ENCODE measurements at regions not wholly inside any gene's neighbourhood (a gene's known extent, or its start where the extent isn't known, plus 50 kb on each side); places are given as distances from the start of the nearest gene placed in this dataset.
"Not testable (repeated sequence)": the region's sequence is repeated elsewhere in the genome, so short reads cannot be mapped to it uniquely, and the experiment has no call there.

DNA sequence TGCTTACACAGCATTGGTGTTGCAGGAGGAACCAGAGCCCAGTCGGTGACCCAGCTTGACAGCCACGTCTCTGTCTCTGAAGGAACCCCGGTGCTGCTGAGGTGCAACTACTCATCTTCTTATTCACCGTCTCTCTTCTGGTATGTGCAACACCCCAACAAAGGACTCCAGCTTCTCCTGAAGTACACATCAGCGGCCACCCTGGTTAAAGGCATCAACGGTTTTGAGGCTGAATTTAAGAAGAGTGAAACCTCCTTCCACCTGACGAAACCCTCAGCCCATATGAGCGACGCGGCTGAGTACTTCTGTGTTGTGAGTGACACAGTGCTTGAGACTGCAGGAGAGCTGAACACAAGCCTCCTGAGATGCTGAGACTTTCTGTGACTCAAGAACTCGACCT lies 173.3 kb upstream of the OR4E1 start:
- DNase-seq (ENCODE audit: low read depth, low spot score) = not testable (repeated sequence)

- peak; percentile 27 for DNase-seq (ENCODE audit: low read depth, low spot score)
Observed at GRCh38 chr14:21846227-21846885, 172.7 kb upstream of the OR4E1 start.

DNA sequence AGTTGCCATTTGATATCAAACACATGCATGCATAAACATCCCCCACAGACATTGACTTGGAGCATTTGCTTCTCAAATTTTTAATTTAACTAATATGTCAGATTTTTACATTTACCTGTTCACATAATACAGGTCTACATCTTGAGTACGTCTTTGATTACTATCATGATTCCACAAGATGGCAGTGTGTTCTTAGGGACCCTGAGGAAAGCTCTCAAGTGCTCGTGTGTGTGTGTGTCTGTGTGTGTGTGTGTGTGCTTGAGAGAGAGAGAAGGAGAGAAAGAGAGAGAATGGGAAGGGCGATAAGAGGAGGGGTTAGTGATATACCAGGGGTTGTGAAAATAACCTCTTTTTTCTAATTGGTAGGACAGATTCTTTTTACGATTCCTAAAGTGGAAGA lies 167.1 kb upstream of the OR4E1 start:
- no peak for DNase-seq (ENCODE audit: low read depth, low spot score)

GRCh38 chr14:21833836-21834235 lies 160.2 kb upstream of the OR4E1 start:
- DNase-seq (ENCODE audit: low read depth, low spot score) = no peak

- no peak for DNase-seq (ENCODE audit: low read depth, low spot score)
Observed at GRCh38 chr14:21825845-21826244, 152.2 kb upstream of the OR4E1 start.

- DNase-seq (ENCODE audit: low read depth, low spot score) = no peak
Observed at GRCh38 chr14:21825149-21825743, 151.6 kb upstream of the OR4E1 start.

- no peak for DNase-seq (ENCODE audit: low read depth, low spot score)
Observed at GRCh38 chr14:21822109-21822508, 148.5 kb upstream of the OR4E1 start.

- DNase-seq (ENCODE audit: low read depth, low spot score) = no peak
Observed at GRCh38 chr14:21820631-21821030, 147.0 kb upstream of the OR4E1 start.

DNA sequence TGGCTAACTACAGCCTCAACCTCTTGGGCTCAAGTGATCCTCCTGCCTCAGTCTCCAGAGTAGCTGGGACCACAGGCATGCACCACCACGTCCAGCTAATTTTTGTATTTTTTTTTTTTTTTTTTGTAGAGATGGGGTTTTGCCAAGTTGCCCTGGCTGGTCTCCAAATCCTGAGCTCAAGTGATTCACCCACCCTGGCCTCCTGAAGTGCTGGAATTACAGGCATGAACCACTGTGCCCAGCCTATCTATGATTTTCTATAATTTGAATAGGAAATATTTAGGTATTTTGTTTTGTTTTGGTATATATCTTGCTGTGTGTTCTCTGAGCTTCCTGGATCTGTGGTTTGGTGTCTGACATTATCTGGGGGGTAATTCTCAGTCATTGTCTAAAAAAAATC lies 146.3 kb upstream of the OR4E1 start:
- not testable (repeated sequence) for DNase-seq (ENCODE audit: low read depth, low spot score)

- not testable (repeated sequence) for DNase-seq (ENCODE audit: low read depth, low spot score)
Observed at GRCh38 chr14:21817010-21817409, 143.4 kb upstream of the OR4E1 start.

DNA sequence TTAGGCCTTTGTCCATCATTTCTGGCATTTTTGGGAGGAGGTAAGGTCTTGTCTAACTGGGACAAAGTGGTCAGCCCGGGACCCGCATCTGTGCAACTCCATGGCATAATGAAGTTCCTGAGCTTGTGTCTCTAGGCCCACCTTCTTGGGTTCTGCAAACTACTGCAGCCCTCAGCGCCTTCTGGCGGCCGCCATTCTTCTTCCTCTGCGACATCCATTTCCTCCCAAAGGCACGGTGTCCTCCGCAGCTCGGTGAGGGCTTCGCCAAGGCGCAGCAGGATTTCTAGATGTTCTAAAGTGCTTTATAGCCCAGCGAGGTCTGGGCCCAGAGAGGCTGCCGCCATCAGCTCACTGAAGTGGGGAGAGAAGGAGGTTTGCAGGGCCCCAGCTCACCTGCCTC lies 134.4 kb upstream of the OR4E1 start:
- no peak for DNase-seq (ENCODE audit: low read depth, low spot score)

- DNase-seq (ENCODE audit: low read depth, low spot score) = no peak
Observed at GRCh38 chr14:21804981-21805380, 131.4 kb upstream of the OR4E1 start.

DNA sequence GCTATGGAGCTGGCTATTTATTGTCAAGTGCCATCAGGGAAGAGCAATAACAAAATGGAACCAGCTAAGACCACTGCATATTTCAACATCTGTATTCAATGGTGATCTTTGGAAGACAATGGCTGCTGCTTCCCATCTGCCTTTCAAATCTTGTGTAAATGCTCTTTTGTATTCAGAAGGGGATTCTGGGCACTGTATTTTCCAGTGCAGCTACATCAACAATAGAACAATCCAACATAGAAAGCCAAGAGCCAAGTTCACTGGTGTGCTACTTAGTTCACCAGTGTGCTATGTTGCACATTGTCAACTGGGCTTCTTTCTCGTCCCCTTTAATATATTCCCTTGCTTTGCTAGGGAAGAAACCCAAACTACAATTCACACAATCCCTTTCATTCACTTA lies 128.8 kb upstream of the OR4E1 start:
- DNase-seq (ENCODE audit: low read depth, low spot score) = no peak

- DNase-seq (ENCODE audit: low read depth, low spot score) = no peak
Observed at GRCh38 chr14:21796916-21797315, 123.3 kb upstream of the OR4E1 start.

- no peak for DNase-seq (ENCODE audit: low read depth, low spot score)
Observed at GRCh38 chr14:21795456-21795855, 121.8 kb upstream of the OR4E1 start.

DNA sequence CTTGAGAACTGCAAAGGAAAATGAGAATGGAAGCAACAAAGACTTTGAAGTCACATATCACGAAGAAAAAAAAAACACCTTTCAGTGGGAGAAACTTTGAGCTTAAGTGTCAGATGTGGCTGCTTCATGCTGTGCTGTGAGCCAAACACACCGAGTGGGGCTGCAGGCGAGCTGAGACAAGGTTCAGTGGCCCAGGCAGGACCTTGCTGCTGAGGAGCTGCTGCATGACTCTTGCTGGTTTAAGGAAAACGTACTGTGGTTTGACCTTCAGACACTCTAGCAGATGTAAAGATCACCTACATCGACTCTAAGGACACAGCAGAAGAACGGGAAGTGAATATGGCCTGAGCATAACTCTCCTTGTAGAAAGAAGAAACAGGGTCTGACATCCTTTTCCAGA lies 118.1 kb upstream of the OR4E1 start:
- no peak for DNase-seq (ENCODE audit: low read depth, low spot score)

GRCh38 chr14:21788687-21789086 lies 115.1 kb upstream of the OR4E1 start:
- DNase-seq (ENCODE audit: low read depth, low spot score) = not testable (repeated sequence)

DNA sequence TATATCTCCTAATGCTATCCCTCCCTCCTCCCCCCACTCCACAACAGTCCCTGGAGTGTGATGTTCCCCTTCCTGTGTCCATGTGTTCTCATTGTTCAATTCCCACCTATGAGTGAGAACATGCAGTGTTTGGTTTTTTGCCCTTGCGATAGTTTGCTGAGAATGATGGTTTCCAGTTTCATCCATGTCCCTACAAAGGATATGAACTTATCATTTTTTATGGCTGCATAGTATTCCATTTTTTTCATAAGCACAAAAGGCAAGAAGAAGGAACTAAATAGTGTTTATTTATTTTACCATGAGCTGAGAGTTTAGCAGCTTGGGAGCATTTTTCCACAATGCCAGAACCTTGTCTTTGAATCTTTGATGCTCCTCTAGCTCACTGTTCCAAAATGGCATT lies 113.6 kb upstream of the OR4E1 start:
- DNase-seq (ENCODE audit: low read depth, low spot score) = not testable (repeated sequence)

- DNase-seq (ENCODE audit: low read depth, low spot score) = no peak
Observed at GRCh38 chr14:21781543-21781942, 107.9 kb upstream of the OR4E1 start.

DNA sequence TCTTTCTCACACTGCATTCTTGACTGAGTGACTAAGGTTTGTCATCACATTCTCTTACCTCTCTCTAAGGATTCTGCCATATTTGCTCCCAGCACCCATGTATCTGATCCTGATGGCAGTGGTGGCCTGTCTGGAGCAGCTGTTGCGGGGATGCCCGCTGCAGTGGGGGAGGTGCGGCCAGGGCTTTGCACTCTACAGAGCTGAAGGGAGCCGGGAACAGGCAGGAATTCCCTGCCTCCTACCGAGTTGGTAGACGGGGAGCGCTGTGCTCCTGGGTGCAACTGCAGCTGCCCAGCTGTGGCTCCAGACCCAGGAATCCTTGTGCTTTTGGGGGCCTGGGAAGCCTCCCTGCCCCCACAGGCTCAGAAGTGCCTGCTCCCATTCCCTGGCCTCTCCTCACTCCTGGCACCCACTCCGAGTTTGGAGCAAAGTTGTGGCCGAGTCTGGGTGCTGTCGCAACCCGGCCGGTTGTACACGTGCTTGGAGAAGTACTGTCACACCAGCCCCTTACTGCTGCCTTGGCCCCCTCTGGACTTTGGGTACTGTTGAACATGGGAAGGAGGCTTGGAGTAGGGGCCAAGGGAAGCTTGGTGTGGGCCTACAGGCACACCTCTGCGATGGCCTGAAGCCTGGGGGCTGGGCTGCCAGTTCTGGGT lies 106.9 kb upstream of the OR4E1 start:
- no peak for DNase-seq (ENCODE audit: low read depth, low spot score)

GRCh38 chr14:21771671-21772070 lies 98.1 kb upstream of the OR4E1 start:
- DNase-seq (ENCODE audit: low read depth, low spot score) = no peak

- DNase-seq (ENCODE audit: low read depth, low spot score) = no peak
Observed at GRCh38 chr14:21768875-21769257, 95.2 kb upstream of the OR4E1 start.

Measured in activated naive CD8-positive, alpha-beta T cell treated with anti-CD3 and anti-CD28 coated beads, Interleukin-2, amount 50 U/mL, for 16 hours (primary cell).